RWPE2 (cell line): ENCODE measurements at regions not wholly inside any gene's neighbourhood (a gene's known extent, or its start where the extent isn't known, plus 50 kb on each side); places are given as distances from the start of the nearest gene placed in this dataset.

Experiments
- ATAC-seq: fragments of 200-7000 bp; cut with Tn5 transposase; 3 replicates; pipeline ENCODE4 v1.9.1; 2021; ENCODE audit warnings: low read depth
- DNase-seq: peaks from one replicate; pipeline ENCODE4 v3.0.0-alpha.2; 2020; ENCODE audit warnings: low spot score
- H3K27ac ChIP-seq: fragments of 450-650 bp; 2 replicates; pipeline ENCODE4 v1.5.1; 2017; ENCODE audit warnings: mild to moderate bottlenecking; ENCODE audit not compliant: poor library complexity, severe bottlenecking
- H3K27me3 ChIP-seq: fragments of 250-450 bp; sonication (Bioruptor Pico); 2 replicates; pipeline ENCODE4 v1.5.1; 2021; ENCODE audit warnings: mild to moderate bottlenecking, moderate library complexity; ENCODE audit not compliant: insufficient read depth, poor library complexity, severe bottlenecking
- H3K36me3 ChIP-seq: fragments of 250-450 bp; sonication (Bioruptor Pico); 2 replicates; pipeline ENCODE4 v1.5.1; 2020; ENCODE audit warnings: low read depth, mild to moderate bottlenecking, moderate library complexity
- H3K4me1 ChIP-seq: fragments of 250-450 bp; sonication (Bioruptor Pico); 2 replicates; pipeline ENCODE4 v1.5.1; 2021; ENCODE audit warnings: mild to moderate bottlenecking, moderate library complexity; ENCODE audit not compliant: insufficient read depth, poor library complexity, severe bottlenecking
- H3K4me3 ChIP-seq: fragments of 250-450 bp; sonication (Bioruptor Pico); 2 replicates; pipeline ENCODE4 v1.5.1; 2021; ENCODE audit warnings: mild to moderate bottlenecking, moderate library complexity; ENCODE audit not compliant: severe bottlenecking
- H3K9me3 ChIP-seq: fragments of 250-450 bp; sonication (Bioruptor Pico); 2 replicates; pipeline ENCODE4 v1.5.1; 2021; ENCODE audit warnings: mild to moderate bottlenecking, moderate library complexity; ENCODE audit not compliant: severe bottlenecking
- TF ChIP-seq, protein P1 (sequence below): fragments of 450-650 bp; IDR thresholded peaks from one replicate; pipeline ENCODE4 v1.5.1; 2017; ENCODE audit warnings: mild to moderate bottlenecking, moderate library complexity; ENCODE audit not compliant: poor library complexity, severe bottlenecking

DNA sequence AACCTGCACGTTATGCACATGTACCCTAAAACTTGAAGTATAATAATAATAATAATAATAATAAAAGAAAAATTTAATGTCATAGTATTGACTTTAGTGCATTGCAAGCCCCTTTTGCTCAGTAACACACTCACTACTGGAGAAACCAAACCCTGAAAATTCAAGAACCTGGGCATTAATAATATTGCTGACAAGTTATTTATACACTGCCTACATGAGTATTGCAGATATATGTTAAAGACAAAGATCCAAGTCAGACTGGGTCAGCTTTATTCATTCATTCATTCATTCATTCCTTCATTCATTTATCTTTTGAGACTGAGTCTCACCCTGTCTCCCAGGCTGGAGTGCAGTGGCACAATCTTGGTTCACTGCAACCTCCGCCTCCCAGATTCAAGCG is 1711.2 kb downstream of the TP53TG3F start:
- H3K27ac ChIP-seq, result no peak overlapping the region
- H3K27me3 ChIP-seq, result no peaks in the 10 kb centered on the region
- no peaks in the 10 kb centered on the region for H3K4me1 ChIP-seq
- TF ChIP-seq, protein P1, sequence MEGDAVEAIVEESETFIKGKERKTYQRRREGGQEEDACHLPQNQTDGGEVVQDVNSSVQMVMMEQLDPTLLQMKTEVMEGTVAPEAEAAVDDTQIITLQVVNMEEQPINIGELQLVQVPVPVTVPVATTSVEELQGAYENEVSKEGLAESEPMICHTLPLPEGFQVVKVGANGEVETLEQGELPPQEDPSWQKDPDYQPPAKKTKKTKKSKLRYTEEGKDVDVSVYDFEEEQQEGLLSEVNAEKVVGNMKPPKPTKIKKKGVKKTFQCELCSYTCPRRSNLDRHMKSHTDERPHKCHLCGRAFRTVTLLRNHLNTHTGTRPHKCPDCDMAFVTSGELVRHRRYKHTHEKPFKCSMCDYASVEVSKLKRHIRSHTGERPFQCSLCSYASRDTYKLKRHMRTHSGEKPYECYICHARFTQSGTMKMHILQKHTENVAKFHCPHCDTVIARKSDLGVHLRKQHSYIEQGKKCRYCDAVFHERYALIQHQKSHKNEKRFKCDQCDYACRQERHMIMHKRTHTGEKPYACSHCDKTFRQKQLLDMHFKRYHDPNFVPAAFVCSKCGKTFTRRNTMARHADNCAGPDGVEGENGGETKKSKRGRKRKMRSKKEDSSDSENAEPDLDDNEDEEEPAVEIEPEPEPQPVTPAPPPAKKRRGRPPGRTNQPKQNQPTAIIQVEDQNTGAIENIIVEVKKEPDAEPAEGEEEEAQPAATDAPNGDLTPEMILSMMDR, result no peak
- no peak for DNase-seq
- no peak overlapping the region for H3K4me3 ChIP-seq
- ATAC-seq, result no peak
- no peaks in the 10 kb centered on the region for H3K36me3 ChIP-seq
- H3K9me3 ChIP-seq, result peaks cover 2% of the 10 kb centered on the region

DNA sequence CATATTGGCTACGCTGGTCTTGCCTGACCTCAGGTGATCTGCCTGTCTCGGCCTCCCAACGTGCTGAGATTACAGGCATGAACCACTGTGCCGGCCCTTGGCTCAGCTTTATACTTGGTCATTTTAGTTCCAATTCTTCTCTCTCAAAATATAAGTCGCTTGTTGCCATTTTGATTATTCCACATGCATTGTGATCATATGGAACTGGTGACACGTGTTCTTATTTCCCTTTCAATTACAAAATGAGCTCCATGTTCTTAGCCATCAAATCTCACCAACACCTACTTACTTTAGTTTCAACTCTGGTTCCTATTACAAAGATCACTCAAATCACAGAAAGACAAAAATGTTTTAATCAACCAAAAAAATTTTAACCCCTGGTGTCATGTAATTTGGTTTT is 1711.7 kb downstream of the TP53TG3F start:
- Histone ChIP-seq H3K9me3 (peaks cover 2% of the 10 kb centered on the region), H3K27ac (no peak overlapping the region), H3K4me3 (no peak overlapping the region), H3K4me1 (no peaks in the 10 kb centered on the region), H3K36me3 (no peaks in the 10 kb centered on the region), H3K27me3 (no peaks in the 10 kb centered on the region)
- DNase-seq (no peak), ATAC-seq (no peak)
- TF ChIP-seq, protein P1, result no peak

DNA sequence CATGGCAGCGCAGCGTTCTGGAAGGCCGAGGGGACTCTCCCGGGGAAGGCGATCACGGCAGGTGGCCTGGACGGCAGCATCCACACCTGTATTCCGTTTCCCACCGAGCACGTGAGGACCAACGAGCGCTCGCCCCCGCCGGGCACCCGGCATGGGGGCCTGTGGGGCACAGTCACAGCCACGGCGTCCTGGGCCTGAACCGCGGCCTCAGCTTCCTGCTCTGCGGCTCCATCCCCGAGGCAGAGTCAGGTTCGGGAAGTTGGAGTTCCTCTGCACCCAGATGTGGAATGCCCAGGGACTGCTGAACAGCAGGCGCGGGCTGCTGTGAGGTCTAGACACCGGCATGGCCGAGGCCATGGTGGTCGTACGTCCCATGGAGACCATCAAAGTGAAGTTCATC is 1713.9 kb downstream of the TP53TG3F start:
- TF ChIP-seq, protein P1, result no peak
- H3K27me3 ChIP-seq, result no peaks in the 10 kb centered on the region
- H3K9me3 ChIP-seq, result peaks cover 2% of the 10 kb centered on the region

DNA sequence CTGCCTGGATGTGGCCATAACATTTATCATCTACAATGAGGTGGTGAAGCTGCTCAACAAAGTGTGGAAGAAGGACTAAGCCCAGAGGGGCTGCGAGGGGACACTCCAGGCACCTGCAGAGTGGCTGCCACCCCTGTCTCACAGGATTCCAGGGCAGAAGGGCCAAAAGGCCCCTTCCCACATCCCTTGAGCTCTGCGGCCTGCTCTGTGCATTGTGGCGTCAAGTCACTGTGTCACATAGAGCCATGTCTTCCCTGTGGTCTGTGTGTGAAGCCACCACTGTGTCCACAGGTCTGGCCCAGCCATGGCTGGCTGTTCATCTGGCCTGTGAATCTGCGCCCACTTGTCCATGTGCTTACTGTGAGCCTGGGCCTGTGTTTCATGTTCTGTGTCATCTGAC is 1714.6 kb downstream of the TP53TG3F start:
- no peaks in the 10 kb centered on the region for H3K27me3 ChIP-seq
- no peak overlapping the region for H3K27ac ChIP-seq
- peaks cover 2% of the 10 kb centered on the region for H3K9me3 ChIP-seq
- ATAC-seq, result no peak
- no peak overlapping the region for H3K4me3 ChIP-seq
- DNase-seq, result no peak
- TF ChIP-seq, protein P1, result no peak
- no peaks in the 10 kb centered on the region for H3K36me3 ChIP-seq
- H3K4me1 ChIP-seq, result no peaks in the 10 kb centered on the region

More for the DNA sequence above, 1713.9 kb downstream of the TP53TG3F start:
- H3K27ac ChIP-seq, result no peak overlapping the region
- H3K36me3 ChIP-seq, result no peaks in the 10 kb centered on the region
- ATAC-seq (no peak), DNase-seq (no peak)
- H3K4me3 ChIP-seq, result no peak overlapping the region
- no peaks in the 10 kb centered on the region for H3K4me1 ChIP-seq

DNA sequence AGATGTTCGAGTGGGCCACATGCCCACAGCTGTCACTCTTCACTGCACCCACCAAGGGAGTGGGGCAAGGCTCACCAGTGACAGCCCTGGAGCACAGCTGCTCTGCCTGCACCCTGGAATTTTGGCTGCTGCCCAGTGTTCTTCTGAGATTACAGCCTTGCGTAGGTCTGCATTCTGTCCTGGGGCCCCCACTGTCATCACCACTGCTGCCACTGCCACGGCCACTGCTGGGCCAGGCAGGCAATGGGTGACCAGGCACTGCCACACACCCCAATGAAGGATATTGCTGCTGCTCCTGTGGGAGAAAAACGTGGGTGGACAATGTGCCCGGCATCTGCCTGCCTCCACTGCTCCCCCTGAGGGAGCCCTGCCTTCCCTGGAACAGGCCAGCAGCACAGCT is 1717.0 kb downstream of the TP53TG3F start:
- DNase-seq (no peak), ATAC-seq (no peak)
- Histone ChIP-seq H3K36me3 (no peaks in the 10 kb centered on the region), H3K4me3 (no peak overlapping the region), H3K4me1 (no peaks in the 10 kb centered on the region), H3K27me3 (no peaks in the 10 kb centered on the region), H3K9me3 (no peaks in the 10 kb centered on the region), H3K27ac (no peak overlapping the region)
- TF ChIP-seq, protein P1, result no peak
